SK-N-SH treated with all-trans-retinoic acid at 6 μM for 48 hours (cell line): ENCODE measurements at regions not wholly inside any gene's neighbourhood (a gene's known extent, or its start where the extent isn't known, plus 50 kb on each side); places are given as distances from the start of the nearest gene placed in this dataset.

Source experiments
- PPARA ChIP-seq: fragments of 250-450 bp; sonication (Bioruptor Pico); IDR thresholded peaks from 2 replicates; pipeline ENCODE4 v1.5.0; 2020; ENCODE audit warnings: mild to moderate bottlenecking, borderline replicate concordance
- RARB ChIP-seq: fragments of 250-450 bp; sonication (Bioruptor Pico); IDR thresholded peaks from 2 replicates; pipeline ENCODE4 v1.8.0; 2021; ENCODE audit warnings: mild to moderate bottlenecking, moderate library complexity
- ZC3H10 ChIP-seq: fragments of 250-450 bp; sonication (Bioruptor Pico); IDR thresholded peaks from 2 replicates; pipeline ENCODE4 v1.5.1; 2021; ENCODE audit warnings: mild to moderate bottlenecking, moderate library complexity
- ZFP3 ChIP-seq: fragments of 250-450 bp; sonication (Bioruptor Pico); IDR thresholded peaks from 2 replicates; pipeline ENCODE4 v1.5.0; 2020; ENCODE audit warnings: mild to moderate bottlenecking, moderate library complexity

DNA sequence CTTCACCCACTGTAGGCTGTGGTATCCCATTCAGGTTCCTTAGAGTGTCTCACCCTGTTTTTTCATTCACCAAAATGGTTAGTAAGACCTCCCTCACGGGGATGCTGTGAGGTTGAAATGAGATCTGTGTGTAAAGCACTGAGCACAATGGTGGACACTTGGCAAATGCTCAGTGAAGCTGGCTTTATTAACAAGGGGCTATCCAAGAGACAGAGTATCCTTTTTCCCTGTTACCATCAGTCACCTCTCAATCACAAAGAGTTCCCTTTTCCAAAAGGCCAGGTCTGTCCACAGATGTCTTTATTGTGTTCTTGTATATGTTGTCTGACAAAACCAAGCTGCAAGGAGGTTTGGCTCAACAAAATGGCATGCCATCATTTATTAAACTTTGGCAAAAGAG is 138.9 kb upstream of the RARB start:
- TF ChIP-seq ZC3H10 (CRISPR knock-in tag), result no peak
- no peak for TF ChIP-seq PPARA (CRISPR knock-in tag)
- TF ChIP-seq RARB (CRISPR knock-in tag), result no peak
- no peak for TF ChIP-seq ZFP3 (CRISPR knock-in tag)
